ENCODE measurements at regions not wholly inside any gene's neighbourhood (a gene's known extent, or its start where the extent isn't known, plus 50 kb on each side); places are given as distances from the start of the nearest gene placed in this dataset.

DNA sequence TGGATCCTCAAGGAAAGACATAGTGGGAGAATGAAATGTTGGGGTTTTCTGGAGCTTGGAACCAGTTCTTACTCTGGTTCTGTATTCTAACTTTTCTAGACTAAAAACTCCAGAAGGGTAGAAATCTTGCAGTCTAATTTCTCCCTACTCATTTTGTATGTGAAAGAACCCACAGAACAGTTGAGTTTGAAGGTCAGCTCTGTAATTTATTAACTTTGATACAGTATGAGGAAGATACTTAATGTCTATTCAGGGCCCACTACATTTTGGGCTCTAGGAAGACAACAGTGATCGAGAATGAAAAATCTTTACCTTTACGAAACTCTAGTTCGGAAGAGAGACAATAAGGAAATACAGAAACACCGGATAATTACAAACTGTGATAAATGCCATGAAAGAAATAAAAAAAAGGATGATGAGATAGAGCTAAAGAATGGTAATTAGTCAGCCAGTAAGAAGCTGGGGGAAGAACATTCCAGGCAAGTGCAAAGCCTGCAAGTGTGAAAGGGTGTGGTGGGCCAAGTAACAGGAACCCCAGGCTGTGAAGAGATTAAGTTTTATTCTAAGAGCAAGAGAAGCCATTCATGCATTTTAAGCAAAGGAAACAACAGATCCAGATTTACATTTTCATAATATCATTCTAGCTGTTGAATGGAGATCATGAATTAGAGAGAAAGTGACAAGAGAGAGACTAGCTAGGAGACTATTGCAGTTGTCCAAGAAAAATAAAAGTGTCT, 159.9 kb upstream of the HMCN1 start:
- no peak overlapping the region for H3K4me3 ChIP-seq (ENCODE audit: low read depth, low read length)
- TF ChIP-seq, protein P1, sequence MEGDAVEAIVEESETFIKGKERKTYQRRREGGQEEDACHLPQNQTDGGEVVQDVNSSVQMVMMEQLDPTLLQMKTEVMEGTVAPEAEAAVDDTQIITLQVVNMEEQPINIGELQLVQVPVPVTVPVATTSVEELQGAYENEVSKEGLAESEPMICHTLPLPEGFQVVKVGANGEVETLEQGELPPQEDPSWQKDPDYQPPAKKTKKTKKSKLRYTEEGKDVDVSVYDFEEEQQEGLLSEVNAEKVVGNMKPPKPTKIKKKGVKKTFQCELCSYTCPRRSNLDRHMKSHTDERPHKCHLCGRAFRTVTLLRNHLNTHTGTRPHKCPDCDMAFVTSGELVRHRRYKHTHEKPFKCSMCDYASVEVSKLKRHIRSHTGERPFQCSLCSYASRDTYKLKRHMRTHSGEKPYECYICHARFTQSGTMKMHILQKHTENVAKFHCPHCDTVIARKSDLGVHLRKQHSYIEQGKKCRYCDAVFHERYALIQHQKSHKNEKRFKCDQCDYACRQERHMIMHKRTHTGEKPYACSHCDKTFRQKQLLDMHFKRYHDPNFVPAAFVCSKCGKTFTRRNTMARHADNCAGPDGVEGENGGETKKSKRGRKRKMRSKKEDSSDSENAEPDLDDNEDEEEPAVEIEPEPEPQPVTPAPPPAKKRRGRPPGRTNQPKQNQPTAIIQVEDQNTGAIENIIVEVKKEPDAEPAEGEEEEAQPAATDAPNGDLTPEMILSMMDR (IDR thresholded peaks at IDR 0.05; ENCODE audit: insufficient read depth, low read depth, low read length, missing control alignments), result no peak
- no peak for DNase-seq (ENCODE audit: low read depth)

DNA sequence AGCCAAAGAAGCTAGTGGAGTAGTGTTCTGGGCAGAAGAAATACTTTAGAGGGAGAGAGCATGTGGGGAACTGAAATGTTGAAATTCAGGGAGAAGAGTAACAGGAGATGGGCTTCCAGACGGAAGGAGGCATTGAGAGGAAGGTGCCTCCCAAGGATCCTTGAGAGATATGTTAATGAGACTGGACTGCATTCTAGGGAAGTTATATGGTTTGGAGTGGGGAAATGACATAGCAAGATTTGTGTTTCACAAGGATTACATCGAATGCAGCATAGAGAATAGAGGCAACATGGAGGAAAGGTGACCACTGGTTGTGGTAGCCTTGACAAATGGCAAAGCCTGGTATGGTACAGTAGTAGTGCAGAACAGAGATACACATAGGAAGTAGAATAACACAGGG, 160.5 kb upstream of the HMCN1 start:
- no peak for DNase-seq (ENCODE audit: low read depth)
- H3K4me3 ChIP-seq (ENCODE audit: low read depth, low read length), result no peak overlapping the region
- TF ChIP-seq, protein P1 (IDR thresholded peaks at IDR 0.05; ENCODE audit: insufficient read depth, low read depth, low read length, missing control alignments), result no peak

DNA sequence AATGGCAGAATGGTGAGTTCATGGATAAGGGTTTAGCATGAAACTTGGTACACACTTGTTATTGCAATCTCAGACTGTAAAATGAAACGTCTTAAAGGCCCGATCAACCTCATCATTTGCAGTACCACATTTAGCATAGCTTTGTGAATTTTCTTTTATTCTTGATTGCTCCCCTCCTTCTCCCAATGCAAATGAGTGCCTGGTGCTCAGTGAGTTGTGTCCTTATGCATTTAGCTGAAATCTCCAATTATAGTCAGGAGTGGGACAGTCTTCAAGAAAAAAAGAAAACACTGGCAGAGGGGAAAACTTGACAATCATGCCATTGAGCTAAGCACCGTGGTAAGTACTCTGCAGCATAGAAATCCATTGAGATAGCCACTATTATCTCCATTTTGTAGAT, 161.0 kb upstream of the HMCN1 start:
- DNase-seq (ENCODE audit: low read depth), result no peak
- TF ChIP-seq, protein P1 (IDR thresholded peaks at IDR 0.05; ENCODE audit: insufficient read depth, low read depth, low read length, missing control alignments), result no peak
- H3K4me3 ChIP-seq (ENCODE audit: low read depth, low read length), result no peak overlapping the region

DNA sequence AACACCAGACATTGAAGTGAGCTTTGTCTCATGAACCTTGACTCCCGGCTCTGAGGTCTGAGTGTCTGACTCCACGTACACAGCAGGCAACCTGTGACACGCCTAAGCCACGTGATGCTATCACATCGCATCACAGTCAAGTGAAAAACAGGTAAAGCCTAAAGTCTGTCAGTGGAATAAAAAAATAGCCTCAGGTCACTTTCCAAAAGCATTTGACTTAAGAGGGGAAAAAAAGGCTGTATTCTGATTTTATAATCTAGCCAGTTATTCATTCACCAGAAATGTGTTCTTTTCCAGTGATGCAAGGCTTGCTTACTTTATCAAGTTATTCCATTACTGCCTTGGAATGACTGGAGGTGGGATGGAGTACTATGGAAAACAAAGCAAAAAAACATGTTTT, 163.2 kb upstream of the HMCN1 start:
- no peak overlapping the region for H3K4me3 ChIP-seq (ENCODE audit: low read depth, low read length)
- no peak for DNase-seq (ENCODE audit: low read depth)
- TF ChIP-seq, protein P1 (IDR thresholded peaks at IDR 0.05; ENCODE audit: insufficient read depth, low read depth, low read length, missing control alignments), result no peak

DNA sequence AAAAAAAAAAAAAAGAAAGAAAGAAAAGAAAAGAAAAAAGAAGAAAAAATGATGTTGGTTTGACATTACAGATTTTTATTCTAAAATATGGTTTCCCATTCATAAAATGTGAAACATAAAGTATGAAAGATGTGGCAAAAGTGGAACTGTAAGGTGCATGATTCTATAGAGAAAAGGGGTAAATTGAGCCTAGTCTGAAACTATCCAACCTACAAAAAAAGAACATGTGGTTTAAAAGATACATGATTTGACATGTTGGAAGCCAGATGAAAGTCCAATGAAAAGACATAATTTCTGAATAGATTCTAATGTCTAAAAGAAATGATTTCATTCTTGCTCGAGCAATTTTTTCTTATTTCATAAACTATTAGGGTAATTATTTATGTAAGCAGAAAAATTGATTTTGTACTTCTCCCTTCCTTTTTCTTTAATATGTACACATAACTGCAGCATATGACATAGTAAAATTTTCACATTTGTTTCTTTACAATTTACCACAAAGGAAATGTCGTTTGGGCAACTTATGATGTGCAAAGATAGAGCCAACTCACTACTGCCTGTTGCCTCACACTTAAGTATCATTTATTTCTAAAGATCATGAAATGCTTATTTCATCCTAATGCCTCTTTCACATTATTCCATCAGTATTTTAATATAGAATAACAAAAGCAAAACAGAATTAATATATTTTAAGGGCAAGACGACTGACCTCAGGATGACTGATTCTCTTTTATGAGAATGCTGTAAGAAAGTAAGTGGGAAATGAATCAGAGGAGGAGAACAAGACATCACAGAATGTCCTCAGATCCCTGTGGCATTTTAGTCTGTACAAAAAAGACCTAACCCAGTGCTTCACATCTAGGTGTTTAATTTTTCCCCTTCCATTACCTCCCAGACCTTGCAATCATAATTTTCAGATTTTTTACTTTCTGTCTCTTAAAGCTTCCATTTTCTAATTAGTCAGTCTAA, 165.8 kb upstream of the HMCN1 start:
- no peak overlapping the region for H3K4me3 ChIP-seq (ENCODE audit: low read depth, low read length)
- TF ChIP-seq, protein P1 (IDR thresholded peaks at IDR 0.05; ENCODE audit: insufficient read depth, low read depth, low read length, missing control alignments), result no peak
- no peak for DNase-seq (ENCODE audit: low read depth)

DNA sequence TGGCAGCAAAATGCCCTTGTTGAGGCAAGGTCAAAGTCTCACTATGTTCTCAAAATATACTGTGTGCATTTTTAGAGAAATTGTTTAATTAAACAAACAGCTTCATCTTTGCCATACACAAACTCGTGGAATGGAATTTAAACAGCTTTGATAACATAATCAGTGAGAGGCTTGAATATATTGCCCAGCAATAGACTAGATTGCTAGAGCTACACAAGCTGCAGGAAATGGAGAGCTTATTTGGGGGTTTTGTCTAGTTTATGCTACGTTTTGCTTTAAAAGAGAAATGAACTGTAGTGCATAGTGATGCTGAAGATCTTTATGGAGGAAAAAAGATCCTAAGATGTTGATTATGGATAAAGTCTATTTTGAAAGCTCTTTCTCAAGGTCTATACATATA, 166.8 kb upstream of the HMCN1 start:
- DNase-seq (ENCODE audit: low read depth), result no peak
- TF ChIP-seq, protein P1 (IDR thresholded peaks at IDR 0.05; ENCODE audit: insufficient read depth, low read depth, low read length, missing control alignments), result no peak
- no peak overlapping the region for H3K4me3 ChIP-seq (ENCODE audit: low read depth, low read length)

All from GM12865 (cell line).